Neural cell (in vitro differentiated cells): ENCODE measurements at regions not wholly inside any gene's neighbourhood (a gene's known extent, or its start where the extent isn't known, plus 50 kb on each side); places are given as distances from the start of the nearest gene placed in this dataset.

Experiments used
- CTCF ChIP-seq: fragments of 450-650 bp; IDR thresholded peaks from 2 replicates; pipeline ENCODE4 v1.5.1; 2014; ENCODE audit warnings: antibody characterized with exemption, mild to moderate bottlenecking, moderate library complexity; ENCODE audit not compliant: poor library complexity, severe bottlenecking
- EP300 ChIP-seq: fragments of 450-650 bp; conservative IDR thresholded peaks from 2 replicates; pipeline ENCODE4 v1.6.1; 2014; ENCODE audit warnings: antibody characterized with exemption, mild to moderate bottlenecking, moderate library complexity; ENCODE audit not compliant: poor library complexity, severe bottlenecking
- EZH2 ChIP-seq: fragments of 200-600, 300-800 bp; shearing (Covaris generic), sonication (generic); IDR thresholded peaks from 2 replicates; pipeline ENCODE4 v1.6.1; 2014; ENCODE audit warnings: antibody characterized with exemption, low read length, borderline replicate concordance, mild to moderate bottlenecking; ENCODE audit not compliant: insufficient read depth, poor library complexity, severe bottlenecking
- POLR2AphosphoS5 ChIP-seq: IDR thresholded peaks from 2 replicates; pipeline ENCODE4 v1.6.1; 2012
- RAD21 ChIP-seq: fragments of 450-650 bp; conservative IDR thresholded peaks from 2 replicates; pipeline ENCODE4 v1.6.1; 2014; ENCODE audit warnings: antibody characterized with exemption, mild to moderate bottlenecking, moderate library complexity
- REST ChIP-seq: IDR thresholded peaks from 2 replicates; pipeline ENCODE4 v1.6.1; 2012; ENCODE audit warnings: borderline replicate concordance
- SMC3 ChIP-seq: fragments of 450-650 bp; conservative IDR thresholded peaks from 2 replicates; pipeline ENCODE4 v1.6.1; 2014; ENCODE audit warnings: antibody characterized with exemption, mild to moderate bottlenecking, moderate library complexity; ENCODE audit not compliant: poor library complexity
- TAF1 ChIP-seq: IDR thresholded peaks from 2 replicates; pipeline ENCODE4 v1.6.1; 2012; ENCODE audit warnings: low read depth

GRCh38 chr5:67516948-67517565 is 320.5 kb upstream of the CD180 start:
- TF ChIP-seq POLR2AphosphoS5 (no peak), CTCF (no peak), EZH2 (no peak), SMC3 (no peak), REST (no peak), RAD21 (no peak), EP300 (no peak), TAF1 (no peak)
